ENCODE measurements at regions not wholly inside any gene's neighbourhood (a gene's known extent, or its start where the extent isn't known, plus 50 kb on each side); places are given as distances from the start of the nearest gene placed in this dataset.

- H3K9me3 Mint-ChIP-seq, result no peaks in the 10 kb centered on the region
- peaks cover 10% of the 10 kb centered on the region for H3K27me3 Mint-ChIP-seq (ENCODE audit: low read depth, poor library complexity)
- peaks cover 4% of the 10 kb centered on the region for H3K4me1 Mint-ChIP-seq
- TF ChIP-seq CTCF (IDR thresholded peaks at IDR 0.05), result no peak
- H3K4me3 Mint-ChIP-seq, result no peak overlapping the region
- peaks cover 6% of the 10 kb centered on the region for H3K36me3 Mint-ChIP-seq (ENCODE audit: low read depth)
- no peak for DNase-seq
- no peak overlapping the region for H3K27ac Mint-ChIP-seq
These were observed 288.7 kb upstream of the CADM1 start for GRCh38 chr11:115792903-115793302.

GRCh38 chr11:115787302-115787701, 283.1 kb upstream of the CADM1 start:
- H3K4me3 Mint-ChIP-seq, result no peak overlapping the region
- no peak overlapping the region for H3K27ac Mint-ChIP-seq
- peaks cover 7% of the 10 kb centered on the region for H3K27me3 Mint-ChIP-seq (ENCODE audit: low read depth, poor library complexity)
- H3K36me3 Mint-ChIP-seq (ENCODE audit: low read depth), result peaks cover 6% of the 10 kb centered on the region
- peaks cover 7% of the 10 kb centered on the region for H3K9me3 Mint-ChIP-seq
- no peak for TF ChIP-seq CTCF (IDR thresholded peaks at IDR 0.05)
- DNase-seq, result no peak
- no peaks in the 10 kb centered on the region for H3K4me1 Mint-ChIP-seq

GRCh38 chr11:115784796-115785521, 280.7 kb upstream of the CADM1 start:
- H3K27me3 Mint-ChIP-seq (ENCODE audit: low read depth, poor library complexity), result peaks cover 7% of the 10 kb centered on the region
- peaks cover 6% of the 10 kb centered on the region for H3K36me3 Mint-ChIP-seq (ENCODE audit: low read depth)
- no peak for DNase-seq
- H3K27ac Mint-ChIP-seq, result no peak overlapping the region
- H3K4me3 Mint-ChIP-seq, result no peak overlapping the region
- H3K9me3 Mint-ChIP-seq, result peaks cover 10% of the 10 kb centered on the region
- peaks cover 15% of the 10 kb centered on the region for H3K4me1 Mint-ChIP-seq
- TF ChIP-seq CTCF (IDR thresholded peaks at IDR 0.05), result no peak

GRCh38 chr11:115780646-115781362, 276.6 kb upstream of the CADM1 start:
- H3K36me3 Mint-ChIP-seq (ENCODE audit: low read depth), result no peaks in the 10 kb centered on the region
- peaks cover 10% of the 10 kb centered on the region for H3K9me3 Mint-ChIP-seq
- no peak overlapping the region for H3K27ac Mint-ChIP-seq
- DNase-seq, result no peak
- H3K4me1 Mint-ChIP-seq, result peaks cover 38% of the 10 kb centered on the region
- H3K4me3 Mint-ChIP-seq, result no peak overlapping the region
- H3K27me3 Mint-ChIP-seq (ENCODE audit: low read depth, poor library complexity), result peaks cover 6% of the 10 kb centered on the region
- TF ChIP-seq CTCF (IDR thresholded peaks at IDR 0.05), result no peak

- Mint-ChIP-seq H3K4me1 (peaks cover 41% of the 10 kb centered on the region), H3K27ac (no peak overlapping the region), H3K4me3 (no peak overlapping the region), H3K36me3 (ENCODE audit: low read depth) (no peaks in the 10 kb centered on the region), H3K27me3 (ENCODE audit: low read depth, poor library complexity) (peaks cover 6% of the 10 kb centered on the region), H3K9me3 (peaks cover 10% of the 10 kb centered on the region)
- DNase-seq, result no peak
- TF ChIP-seq CTCF (IDR thresholded peaks at IDR 0.05), result no peak
These were observed 274.9 kb upstream of the CADM1 start for GRCh38 chr11:115778928-115779650.

All from nephron progenitor cell (in vitro differentiated cells).